ENCODE measurements at regions not wholly inside any gene's neighbourhood (a gene's known extent, or its start where the extent isn't known, plus 50 kb on each side); places are given as distances from the start of the nearest gene placed in this dataset.

DNA sequence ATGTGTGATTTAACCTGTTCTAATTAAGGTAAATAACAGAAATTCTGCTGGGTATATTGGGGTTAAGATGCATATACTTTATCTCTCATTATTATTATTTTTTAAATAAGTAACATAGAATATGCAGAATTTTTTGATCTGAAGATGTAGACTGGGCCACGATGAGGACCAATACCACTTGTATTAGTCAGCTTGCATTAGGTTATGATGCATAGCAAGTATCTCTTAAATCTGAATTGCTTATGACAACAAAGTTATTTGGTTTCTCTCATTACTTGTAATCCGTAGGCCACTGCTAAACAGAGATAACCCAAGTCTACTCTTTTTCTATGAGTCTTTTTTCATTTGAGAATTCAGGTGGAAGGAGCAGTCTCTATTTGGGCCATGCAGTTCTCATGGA, 145.5 kb upstream of the NOVA1 start:
- DNase-seq (no peak), FAIRE-seq (no peak)
- H3K4me1 ChIP-seq (ENCODE audit: control insufficient read depth in 3 of 3, insufficient read depth in 2 of 3, low read depth in 1 of 3, low read length in 2 of 3): no peaks in the 10 kb centered on the region
- H3K4me3 ChIP-seq (ENCODE audit: low read depth in 1 of 3, low read length in 3 of 3): no peak overlapping the region
- H3K36me3 ChIP-seq (ENCODE audit: control insufficient read depth in 3 of 3, insufficient read depth in 2 of 3, low read depth in 1 of 3, low read length in 3 of 3): no peaks in the 10 kb centered on the region
- no peaks in the 10 kb centered on the region for H3K27me3 ChIP-seq (ENCODE audit: control insufficient read depth in 3 of 3, insufficient read depth in 3 of 3, low read length in 3 of 3)
- 74 to 79% (median 79%) methylated on average over 2 of the region's 2 CpGs for WGBS, 3 donors
- no peak overlapping the region for H3K27ac ChIP-seq (ENCODE audit: low read depth in 1 of 3, low read length in 2 of 3)
- no peaks in the 10 kb centered on the region for H3K9me3 ChIP-seq (ENCODE audit: control insufficient read depth in 2 of 2, insufficient read depth in 1 of 2, low read depth in 1 of 2, low read length in 1 of 2)

DNA sequence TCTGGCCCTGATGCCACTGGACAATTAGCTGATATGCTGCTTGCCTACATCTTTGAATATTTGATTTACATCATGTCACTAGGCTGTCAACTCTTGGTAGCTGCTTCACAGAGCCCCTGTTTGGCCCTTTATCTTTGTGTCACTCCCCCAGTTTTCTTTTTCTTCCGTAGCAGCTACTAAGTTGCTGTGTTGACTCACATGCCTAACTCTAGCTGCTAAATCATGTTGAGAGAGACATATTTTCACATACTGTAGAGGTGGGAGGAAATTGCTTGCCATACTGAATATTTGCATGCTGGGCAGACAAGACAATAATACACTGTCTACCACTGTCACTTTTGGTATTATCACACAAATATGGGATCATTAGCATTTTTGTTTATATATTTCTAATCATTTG, 147.1 kb upstream of the NOVA1 start:
- H3K4me1 ChIP-seq (ENCODE audit: control insufficient read depth in 3 of 3, insufficient read depth in 2 of 3, low read depth in 1 of 3, low read length in 2 of 3): no peaks in the 10 kb centered on the region
- WGBS, 3 donors: 24 to 61% (median 46%) methylated on average over 1 of the region's 1 CpG
- DNase-seq: no peak
- H3K27ac ChIP-seq (ENCODE audit: low read depth in 1 of 3, low read length in 2 of 3): no peak overlapping the region
- H3K36me3 ChIP-seq (ENCODE audit: control insufficient read depth in 3 of 3, insufficient read depth in 2 of 3, low read depth in 1 of 3, low read length in 3 of 3): no peaks in the 10 kb centered on the region
- no peak for FAIRE-seq
- no peak overlapping the region for H3K4me3 ChIP-seq (ENCODE audit: low read depth in 1 of 3, low read length in 3 of 3)
- H3K27me3 ChIP-seq (ENCODE audit: control insufficient read depth in 3 of 3, insufficient read depth in 3 of 3, low read length in 3 of 3): no peaks in the 10 kb centered on the region
- H3K9me3 ChIP-seq (ENCODE audit: control insufficient read depth in 2 of 2, insufficient read depth in 1 of 2, low read depth in 1 of 2, low read length in 1 of 2): no peaks in the 10 kb centered on the region

DNA sequence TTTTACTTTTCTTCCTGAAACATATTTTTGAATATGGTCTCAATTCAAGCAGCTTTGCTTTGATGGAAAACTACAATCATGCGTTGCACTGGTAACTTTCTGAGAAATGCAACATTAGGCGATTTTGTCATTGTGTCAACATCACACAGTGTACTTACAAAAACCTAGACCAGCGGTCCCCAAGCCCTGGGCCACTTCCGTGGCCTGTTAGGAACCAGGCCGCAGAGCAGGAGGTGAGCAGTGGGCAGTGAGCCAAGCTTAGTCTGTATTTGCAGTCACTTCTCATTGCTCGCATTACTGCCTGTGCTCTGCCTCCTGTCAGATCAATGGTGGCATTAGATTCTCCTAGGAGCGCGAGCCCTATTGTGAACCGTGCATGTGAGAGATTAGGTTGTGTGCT, 163.7 kb upstream of the NOVA1 start:
- H3K9me3 ChIP-seq (ENCODE audit: control insufficient read depth in 2 of 2, insufficient read depth in 1 of 2, low read depth in 1 of 2, low read length in 1 of 2): no peaks in the 10 kb centered on the region
- H3K27ac ChIP-seq (ENCODE audit: low read depth in 1 of 3, low read length in 2 of 3): no peak overlapping the region
- no peaks in the 10 kb centered on the region for H3K36me3 ChIP-seq (ENCODE audit: control insufficient read depth in 3 of 3, insufficient read depth in 2 of 3, low read depth in 1 of 3, low read length in 3 of 3)
- 82 to 88% (median 87%) methylated on average over 9 of the region's 9 CpGs for WGBS, 3 donors
- no peak overlapping the region for H3K4me3 ChIP-seq (ENCODE audit: low read depth in 1 of 3, low read length in 3 of 3)
- no peaks in the 10 kb centered on the region for H3K27me3 ChIP-seq (ENCODE audit: control insufficient read depth in 3 of 3, insufficient read depth in 3 of 3, low read length in 3 of 3)
- FAIRE-seq (no peak), DNase-seq (no peak)
- no peaks in the 10 kb centered on the region for H3K4me1 ChIP-seq (ENCODE audit: control insufficient read depth in 3 of 3, insufficient read depth in 2 of 3, low read depth in 1 of 3, low read length in 2 of 3)

DNA sequence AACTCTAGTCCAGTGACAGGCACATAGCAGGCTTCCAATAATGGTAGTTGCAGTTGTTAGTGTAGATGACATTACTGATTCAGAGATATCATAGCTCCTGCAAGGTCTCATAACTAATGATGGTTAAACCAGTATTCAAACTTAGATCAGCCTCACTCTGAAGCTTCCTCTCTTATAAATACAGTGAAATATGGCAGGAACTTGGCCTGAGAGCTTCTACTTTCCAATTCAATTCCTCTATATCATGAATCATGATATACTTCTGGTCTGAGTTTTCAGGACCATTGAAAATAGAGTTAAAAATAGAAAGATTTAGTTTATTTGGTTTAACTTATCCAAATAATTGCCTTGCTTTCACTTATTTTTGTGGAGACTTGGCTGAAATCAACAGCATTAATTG, 167.5 kb upstream of the NOVA1 start:
- FAIRE-seq (no peak), DNase-seq (no peak)
- no peak overlapping the region for H3K4me3 ChIP-seq (ENCODE audit: low read depth in 1 of 3, low read length in 3 of 3)
- no peaks in the 10 kb centered on the region for H3K9me3 ChIP-seq (ENCODE audit: control insufficient read depth in 2 of 2, insufficient read depth in 1 of 2, low read depth in 1 of 2, low read length in 1 of 2)
- no peaks in the 10 kb centered on the region for H3K36me3 ChIP-seq (ENCODE audit: control insufficient read depth in 3 of 3, insufficient read depth in 2 of 3, low read depth in 1 of 3, low read length in 3 of 3)
- no peak overlapping the region for H3K27ac ChIP-seq (ENCODE audit: low read depth in 1 of 3, low read length in 2 of 3)
- H3K27me3 ChIP-seq (ENCODE audit: control insufficient read depth in 3 of 3, insufficient read depth in 3 of 3, low read length in 3 of 3): no peaks in the 10 kb centered on the region
- H3K4me1 ChIP-seq (ENCODE audit: control insufficient read depth in 3 of 3, insufficient read depth in 2 of 3, low read depth in 1 of 3, low read length in 2 of 3): no peaks in the 10 kb centered on the region

DNA sequence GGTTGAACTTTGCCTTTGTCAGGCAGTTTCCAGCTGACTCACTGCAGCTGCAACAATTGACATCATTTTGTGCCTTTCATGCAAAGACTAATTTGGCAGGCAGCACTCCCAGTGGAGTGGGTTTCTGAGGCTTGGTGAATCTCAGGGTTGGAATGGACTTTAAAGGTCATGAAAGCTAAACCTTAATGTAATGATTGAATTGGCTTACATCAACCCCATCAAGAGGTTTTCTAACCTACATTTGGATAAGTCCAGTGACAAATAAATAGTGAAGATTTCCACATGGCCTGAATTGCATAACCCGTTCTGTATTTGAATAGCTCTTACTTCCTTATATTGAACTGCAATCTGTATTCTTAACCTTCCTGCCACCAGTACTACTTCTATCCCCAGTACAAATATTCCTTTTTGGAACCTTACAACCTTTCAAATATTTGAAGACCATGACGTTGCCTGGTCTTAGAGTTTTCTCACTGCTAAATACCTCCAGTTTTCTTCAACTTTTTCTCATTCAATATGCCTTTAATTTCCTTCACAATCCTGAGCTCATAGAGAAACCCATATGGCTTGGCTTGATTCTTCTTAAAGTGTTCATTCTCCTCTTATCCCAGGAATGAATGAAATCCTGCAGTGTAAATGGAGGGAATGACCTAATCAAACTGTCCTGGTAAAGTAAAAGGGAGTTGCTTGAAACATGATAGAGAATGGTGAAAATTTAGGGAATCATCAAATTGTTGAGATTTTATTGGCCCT, 168.1 kb upstream of the NOVA1 start:
- FAIRE-seq (no peak), DNase-seq (peak in 1 of 2 donors; percentile 15)
- Histone ChIP-seq H3K27ac (ENCODE audit: low read depth in 1 of 3, low read length in 2 of 3) (no peak overlapping the region), H3K36me3 (ENCODE audit: control insufficient read depth in 3 of 3, insufficient read depth in 2 of 3, low read depth in 1 of 3, low read length in 3 of 3) (no peaks in the 10 kb centered on the region), H3K27me3 (ENCODE audit: control insufficient read depth in 3 of 3, insufficient read depth in 3 of 3, low read length in 3 of 3) (no peaks in the 10 kb centered on the region), H3K4me3 (ENCODE audit: low read depth in 1 of 3, low read length in 3 of 3) (no peak overlapping the region), H3K4me1 (ENCODE audit: control insufficient read depth in 3 of 3, insufficient read depth in 2 of 3, low read depth in 1 of 3, low read length in 2 of 3) (no peaks in the 10 kb centered on the region), H3K9me3 (ENCODE audit: control insufficient read depth in 2 of 2, insufficient read depth in 1 of 2, low read depth in 1 of 2, low read length in 1 of 2) (no peaks in the 10 kb centered on the region)
- 29 to 39% (median 35%) methylated on average over 2 of the region's 2 CpGs for WGBS, 3 donors

DNA sequence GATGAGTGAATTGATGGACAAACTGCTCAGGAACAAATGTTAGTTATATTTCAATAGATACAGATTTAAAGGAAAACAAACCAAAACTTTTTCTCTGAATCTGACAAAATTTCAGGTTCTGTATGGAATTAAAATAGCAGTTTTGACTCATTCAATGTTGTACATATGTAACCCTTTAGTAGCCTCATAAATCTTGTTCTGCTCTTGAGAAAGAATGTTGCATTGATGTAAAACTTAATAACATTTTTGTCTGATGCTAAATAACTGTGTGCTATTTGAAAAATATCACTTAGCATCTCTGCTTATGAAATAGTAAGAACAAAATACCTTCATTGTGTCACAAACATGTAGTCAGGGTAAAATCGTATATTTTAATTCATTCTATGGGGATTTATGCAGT, 168.9 kb upstream of the NOVA1 start:
- no peaks in the 10 kb centered on the region for H3K27me3 ChIP-seq (ENCODE audit: control insufficient read depth in 3 of 3, insufficient read depth in 3 of 3, low read length in 3 of 3)
- H3K9me3 ChIP-seq (ENCODE audit: control insufficient read depth in 2 of 2, insufficient read depth in 1 of 2, low read depth in 1 of 2, low read length in 1 of 2): no peaks in the 10 kb centered on the region
- no peak overlapping the region for H3K4me3 ChIP-seq (ENCODE audit: low read depth in 1 of 3, low read length in 3 of 3)
- H3K27ac ChIP-seq (ENCODE audit: low read depth in 1 of 3, low read length in 2 of 3): no peak overlapping the region
- 69 to 82% (median 80%) methylated on average over 1 of the region's 1 CpG for WGBS, 3 donors
- FAIRE-seq: no peak
- DNase-seq: no peak
- no peaks in the 10 kb centered on the region for H3K4me1 ChIP-seq (ENCODE audit: control insufficient read depth in 3 of 3, insufficient read depth in 2 of 3, low read depth in 1 of 3, low read length in 2 of 3)
- no peaks in the 10 kb centered on the region for H3K36me3 ChIP-seq (ENCODE audit: control insufficient read depth in 3 of 3, insufficient read depth in 2 of 3, low read depth in 1 of 3, low read length in 3 of 3)

DNA sequence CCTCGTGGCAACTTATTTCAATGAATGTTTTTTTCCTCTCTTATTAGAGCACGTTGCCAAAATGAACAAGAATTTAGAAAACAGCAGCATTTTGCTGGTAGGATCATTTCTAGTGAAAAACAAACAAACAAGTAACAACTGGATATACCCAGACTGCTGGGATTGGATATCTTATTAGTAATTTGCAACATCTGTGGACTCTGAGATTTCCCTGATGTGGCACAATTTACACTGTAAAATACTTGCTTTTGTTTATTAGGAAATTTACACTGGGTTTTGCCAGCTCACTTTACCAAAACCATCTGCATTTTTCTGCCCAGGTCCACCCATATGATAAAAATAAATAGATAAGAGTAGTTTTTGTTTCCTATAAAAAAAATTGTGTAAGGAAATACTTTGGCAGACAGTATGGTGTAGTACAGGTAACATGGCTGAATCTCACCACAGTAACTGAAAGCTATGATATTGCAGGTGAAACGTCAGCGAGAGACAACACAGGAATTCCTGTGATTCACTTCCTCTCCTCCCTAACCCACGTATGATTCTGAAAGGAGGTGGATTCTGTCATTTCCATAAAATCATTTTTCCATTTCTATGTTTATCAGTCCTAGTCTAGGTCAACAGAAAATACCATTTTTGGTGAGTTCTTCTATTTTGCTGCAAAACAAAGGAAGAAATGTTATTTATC, 176.2 kb upstream of the NOVA1 start:
- no peaks in the 10 kb centered on the region for H3K27me3 ChIP-seq (ENCODE audit: control insufficient read depth in 3 of 3, insufficient read depth in 3 of 3, low read length in 3 of 3)
- H3K4me1 ChIP-seq (ENCODE audit: control insufficient read depth in 3 of 3, insufficient read depth in 2 of 3, low read depth in 1 of 3, low read length in 2 of 3): no peaks in the 10 kb centered on the region
- no peaks in the 10 kb centered on the region for H3K36me3 ChIP-seq (ENCODE audit: control insufficient read depth in 3 of 3, insufficient read depth in 2 of 3, low read depth in 1 of 3, low read length in 3 of 3)
- no peak for FAIRE-seq
- DNase-seq: no peak
- H3K9me3 ChIP-seq (ENCODE audit: control insufficient read depth in 2 of 2, insufficient read depth in 1 of 2, low read depth in 1 of 2, low read length in 1 of 2): no peaks in the 10 kb centered on the region
- 57 to 61% (median 60%) methylated on average over 5 of the region's 5 CpGs for WGBS, 3 donors
- H3K4me3 ChIP-seq (ENCODE audit: low read depth in 1 of 3, low read length in 3 of 3): no peak overlapping the region
- no peak overlapping the region for H3K27ac ChIP-seq (ENCODE audit: low read depth in 1 of 3, low read length in 2 of 3)

DNA sequence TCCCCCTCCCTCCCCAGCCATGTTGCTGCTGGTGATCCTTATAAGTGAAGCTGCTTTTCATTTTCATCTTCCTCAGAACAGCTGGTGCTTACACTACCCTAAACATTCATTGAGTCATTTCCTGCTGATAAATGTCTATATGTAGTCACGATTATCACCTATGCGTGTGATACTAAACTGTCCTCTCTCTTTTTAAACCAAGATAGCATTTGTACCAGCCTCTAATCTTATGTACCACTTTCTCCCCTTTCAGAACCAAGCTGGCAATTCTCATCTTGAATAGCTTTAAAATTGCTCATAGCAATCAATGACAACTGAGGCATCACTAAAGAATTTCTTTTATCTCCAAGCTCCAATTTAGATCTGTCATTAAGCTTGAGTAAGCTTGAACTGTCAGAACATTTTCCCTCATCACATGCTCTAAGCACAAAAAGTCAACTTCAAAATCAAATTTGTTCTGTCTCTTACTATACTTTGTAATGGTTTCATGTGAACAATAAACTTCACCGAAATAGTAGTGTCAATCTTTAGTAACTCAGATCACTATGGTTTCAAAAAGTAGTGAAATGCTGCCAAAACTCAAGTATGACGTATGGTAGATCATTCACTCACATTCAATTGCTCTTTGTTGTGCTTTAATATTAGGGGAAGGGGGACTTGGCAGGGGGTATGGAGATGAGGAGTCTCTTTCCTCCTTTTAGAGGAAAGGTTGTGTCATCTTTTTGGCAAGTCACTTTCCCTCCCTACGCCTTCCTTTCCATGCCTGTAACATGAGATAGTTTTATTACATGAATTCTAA, 178.1 kb upstream of the NOVA1 start:
- WGBS, 3 donors: 60 to 69% (median 61%) methylated on average over 5 of the region's 5 CpGs
- no peaks in the 10 kb centered on the region for H3K27me3 ChIP-seq (ENCODE audit: control insufficient read depth in 3 of 3, insufficient read depth in 3 of 3, low read length in 3 of 3)
- no peaks in the 10 kb centered on the region for H3K4me1 ChIP-seq (ENCODE audit: control insufficient read depth in 3 of 3, insufficient read depth in 2 of 3, low read depth in 1 of 3, low read length in 2 of 3)
- H3K4me3 ChIP-seq (ENCODE audit: low read depth in 1 of 3, low read length in 3 of 3): no peak overlapping the region
- H3K9me3 ChIP-seq (ENCODE audit: control insufficient read depth in 2 of 2, insufficient read depth in 1 of 2, low read depth in 1 of 2, low read length in 1 of 2): no peaks in the 10 kb centered on the region
- no peak for FAIRE-seq
- DNase-seq: no peak
- no peaks in the 10 kb centered on the region for H3K36me3 ChIP-seq (ENCODE audit: control insufficient read depth in 3 of 3, insufficient read depth in 2 of 3, low read depth in 1 of 3, low read length in 3 of 3)
- no peak overlapping the region for H3K27ac ChIP-seq (ENCODE audit: low read depth in 1 of 3, low read length in 2 of 3)
